ENCODE measurements at regions not wholly inside any gene's neighbourhood (a gene's known extent, or its start where the extent isn't known, plus 50 kb on each side); places are given as distances from the start of the nearest gene placed in this dataset.

DNA sequence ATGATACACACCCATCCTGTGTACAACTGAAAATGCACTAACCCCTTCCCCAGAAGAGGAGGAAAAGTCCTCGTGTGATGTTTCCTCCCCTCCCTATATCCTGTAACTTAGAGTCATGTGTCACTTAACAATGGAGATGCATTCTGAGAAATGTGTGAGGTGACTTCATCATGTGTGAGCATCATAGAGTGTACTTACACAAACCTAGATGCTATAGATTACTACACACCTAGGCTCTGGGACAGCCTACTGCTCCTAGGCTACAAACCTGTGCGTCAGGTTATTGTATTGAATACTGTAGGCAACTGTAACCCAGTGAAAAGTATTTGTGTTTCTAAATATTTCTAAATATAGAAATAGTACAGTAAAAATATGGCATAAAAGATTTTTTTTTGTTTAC is 98.6 kb upstream of the FAM180A start:
- intact Hi-C loops (cut with DNase I; ENCODE audit: low total_unique reads), result no loop called here
- Histone ChIP-seq H3K4me3 (no peak overlapping the region), H3K9me3 (no peaks in the 10 kb centered on the region), H3K27me3 (no peaks in the 10 kb centered on the region), H3K4me1 (no peaks in the 10 kb centered on the region), H3K27ac (no peak overlapping the region), H3K36me3 (no peaks in the 10 kb centered on the region)
- TF ChIP-seq, protein P1, sequence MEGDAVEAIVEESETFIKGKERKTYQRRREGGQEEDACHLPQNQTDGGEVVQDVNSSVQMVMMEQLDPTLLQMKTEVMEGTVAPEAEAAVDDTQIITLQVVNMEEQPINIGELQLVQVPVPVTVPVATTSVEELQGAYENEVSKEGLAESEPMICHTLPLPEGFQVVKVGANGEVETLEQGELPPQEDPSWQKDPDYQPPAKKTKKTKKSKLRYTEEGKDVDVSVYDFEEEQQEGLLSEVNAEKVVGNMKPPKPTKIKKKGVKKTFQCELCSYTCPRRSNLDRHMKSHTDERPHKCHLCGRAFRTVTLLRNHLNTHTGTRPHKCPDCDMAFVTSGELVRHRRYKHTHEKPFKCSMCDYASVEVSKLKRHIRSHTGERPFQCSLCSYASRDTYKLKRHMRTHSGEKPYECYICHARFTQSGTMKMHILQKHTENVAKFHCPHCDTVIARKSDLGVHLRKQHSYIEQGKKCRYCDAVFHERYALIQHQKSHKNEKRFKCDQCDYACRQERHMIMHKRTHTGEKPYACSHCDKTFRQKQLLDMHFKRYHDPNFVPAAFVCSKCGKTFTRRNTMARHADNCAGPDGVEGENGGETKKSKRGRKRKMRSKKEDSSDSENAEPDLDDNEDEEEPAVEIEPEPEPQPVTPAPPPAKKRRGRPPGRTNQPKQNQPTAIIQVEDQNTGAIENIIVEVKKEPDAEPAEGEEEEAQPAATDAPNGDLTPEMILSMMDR (IDR thresholded peaks at IDR 0.05), result no peak
- TF ChIP-seq POLR2AphosphoS5 (IDR thresholded peaks at IDR 0.05), result no peak
- TF ChIP-seq POLR2A (IDR thresholded peaks at IDR 0.05), result no peak
- no peak for DNase-seq (ENCODE audit: low spot score in 2 of 2)

DNA sequence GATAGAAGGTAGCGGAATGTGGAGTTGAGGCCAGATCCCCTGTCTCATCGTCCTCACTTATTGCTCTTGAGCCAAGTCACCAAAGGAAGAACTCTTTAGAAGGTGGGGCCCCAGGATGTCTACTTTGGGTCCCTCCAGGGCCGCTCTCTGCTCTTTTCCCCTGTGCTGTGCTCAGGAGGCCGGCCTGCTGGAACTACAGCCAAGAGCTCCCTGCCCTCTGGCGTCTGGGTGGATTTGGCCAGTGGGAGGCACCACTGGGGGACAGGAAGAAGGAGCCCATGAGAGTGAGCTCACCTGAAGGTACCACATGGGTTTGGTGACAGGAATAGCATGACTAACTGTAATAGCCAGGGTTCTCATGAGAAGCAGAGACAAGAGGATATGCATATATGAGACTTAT is 97.7 kb upstream of the FAM180A start:
- DNase-seq (ENCODE audit: low spot score in 2 of 2), result no peak
- H3K4me3 ChIP-seq, result no peak overlapping the region
- no peak for TF ChIP-seq POLR2A (IDR thresholded peaks at IDR 0.05)
- no peak for TF ChIP-seq POLR2AphosphoS5 (IDR thresholded peaks at IDR 0.05)
- TF ChIP-seq, protein P1 (IDR thresholded peaks at IDR 0.05), result no peak

DNA sequence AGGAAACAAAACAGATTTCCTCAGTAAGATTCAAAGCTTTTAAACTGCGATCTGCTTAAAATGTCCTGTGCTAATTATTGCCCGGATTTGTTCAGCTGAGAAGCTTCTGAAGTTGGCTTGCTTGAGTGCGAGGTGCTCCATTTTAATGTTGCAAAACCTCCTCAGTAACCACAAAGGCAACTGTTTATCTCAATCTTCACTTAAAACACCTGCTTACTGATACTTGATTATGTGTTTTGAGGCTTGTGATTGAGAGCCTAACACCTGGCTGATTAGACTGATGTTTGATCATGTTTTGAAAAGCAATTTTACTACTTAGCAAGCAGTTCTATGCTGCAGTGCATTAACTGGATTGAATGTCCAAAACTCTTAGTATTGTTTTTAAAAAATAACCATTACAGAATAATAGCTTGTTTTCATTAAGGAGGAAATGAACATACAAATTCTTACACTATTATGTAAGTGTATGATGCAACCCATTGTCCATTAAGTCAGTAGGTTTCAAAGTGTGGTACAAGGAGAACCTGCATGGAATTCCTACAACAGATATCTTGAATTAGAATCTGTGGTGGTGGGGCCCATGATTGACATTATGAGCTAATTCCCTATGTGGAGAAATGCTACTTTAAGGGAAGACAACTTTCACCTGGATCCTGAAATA is 96.9 kb upstream of the FAM180A start:
- no peaks in the 10 kb centered on the region for H3K27me3 ChIP-seq
- H3K9me3 ChIP-seq, result no peaks in the 10 kb centered on the region
- TF ChIP-seq POLR2AphosphoS5 (IDR thresholded peaks at IDR 0.05) (no peak), POLR2A (IDR thresholded peaks at IDR 0.05) (no peak)
- TF ChIP-seq, protein P1 (IDR thresholded peaks at IDR 0.05), result no peak
- no peaks in the 10 kb centered on the region for H3K36me3 ChIP-seq
- H3K4me3 ChIP-seq, result no peak overlapping the region
- no peaks in the 10 kb centered on the region for H3K4me1 ChIP-seq
- DNase-seq (ENCODE audit: low spot score in 2 of 2), result no peak
- intact Hi-C loops (cut with DNase I; ENCODE audit: low total_unique reads), result no loop called here
- no peak overlapping the region for H3K27ac ChIP-seq

More for the DNA sequence above, 97.7 kb upstream of the FAM180A start:
- Histone ChIP-seq H3K4me1 (no peaks in the 10 kb centered on the region), H3K9me3 (no peaks in the 10 kb centered on the region), H3K36me3 (no peaks in the 10 kb centered on the region), H3K27me3 (no peaks in the 10 kb centered on the region), H3K27ac (no peak overlapping the region)
- intact Hi-C loops (cut with DNase I; ENCODE audit: low total_unique reads), result no loop called here

DNA sequence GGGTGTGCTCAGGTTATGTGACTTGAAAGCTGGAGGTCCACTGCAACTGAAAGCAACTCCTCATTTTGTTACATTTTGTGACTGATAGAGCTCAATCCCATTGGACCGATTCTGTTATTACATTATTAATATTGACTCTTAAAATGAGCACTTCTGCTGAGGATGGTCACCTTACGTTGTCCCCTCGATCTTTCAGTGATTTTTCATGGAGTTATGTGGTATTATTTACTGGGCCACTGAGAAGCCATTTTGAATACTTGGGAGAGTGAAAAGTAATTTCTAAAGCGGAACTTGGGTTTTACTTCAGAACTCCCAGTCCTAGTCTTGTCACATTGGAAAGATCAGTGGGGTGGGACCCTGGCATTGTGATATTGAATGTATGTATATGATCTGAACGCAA is 96.3 kb upstream of the FAM180A start:
- H3K27ac ChIP-seq, result no peak overlapping the region

DNA sequence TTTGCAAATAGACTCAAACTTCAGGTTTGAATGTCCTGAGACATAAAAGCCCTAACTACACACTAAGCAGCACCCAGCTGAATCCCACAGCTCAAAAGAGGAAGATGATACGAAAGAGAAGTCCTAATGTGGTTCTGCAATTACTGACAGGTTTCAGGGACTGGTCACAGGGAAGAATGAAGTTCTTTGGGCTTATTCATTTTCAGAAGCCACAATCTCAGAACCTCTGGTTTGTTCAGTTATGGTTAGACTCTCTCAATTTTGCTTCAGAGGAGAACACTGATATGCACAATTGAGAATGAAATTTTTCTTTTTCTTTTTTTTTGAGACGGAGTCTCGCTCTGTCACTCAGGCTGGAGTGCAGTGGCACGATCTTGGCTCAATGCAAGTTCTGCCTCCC is 94.6 kb upstream of the FAM180A start:
- H3K4me1 ChIP-seq, result no peaks in the 10 kb centered on the region
- H3K27me3 ChIP-seq, result no peaks in the 10 kb centered on the region
- H3K27ac ChIP-seq, result no peak overlapping the region
- no peak overlapping the region for H3K4me3 ChIP-seq
- no peaks in the 10 kb centered on the region for H3K36me3 ChIP-seq
- no peak for TF ChIP-seq POLR2A (IDR thresholded peaks at IDR 0.05)
- no peak for TF ChIP-seq POLR2AphosphoS5 (IDR thresholded peaks at IDR 0.05)
- TF ChIP-seq, protein P1 (IDR thresholded peaks at IDR 0.05), result no peak
- intact Hi-C loops (cut with DNase I; ENCODE audit: low total_unique reads), result no loop called here
- H3K9me3 ChIP-seq, result no peaks in the 10 kb centered on the region
- DNase-seq (ENCODE audit: low spot score in 2 of 2), result no peak

More for the DNA sequence above, 96.3 kb upstream of the FAM180A start:
- no peak overlapping the region for H3K4me3 ChIP-seq
- H3K4me1 ChIP-seq, result no peaks in the 10 kb centered on the region
- DNase-seq (ENCODE audit: low spot score in 2 of 2), result no peak
- H3K36me3 ChIP-seq, result no peaks in the 10 kb centered on the region
- H3K9me3 ChIP-seq, result no peaks in the 10 kb centered on the region
- TF ChIP-seq POLR2A (IDR thresholded peaks at IDR 0.05), result no peak
- no peak for TF ChIP-seq POLR2AphosphoS5 (IDR thresholded peaks at IDR 0.05)
- TF ChIP-seq, protein P1 (IDR thresholded peaks at IDR 0.05), result no peak
- H3K27me3 ChIP-seq, result no peaks in the 10 kb centered on the region
- intact Hi-C loops (cut with DNase I; ENCODE audit: low total_unique reads), result no loop called here

Data from breast epithelium (tissue), 4 donors.